Naive B cell (primary cell): ENCODE measurements at regions not wholly inside any gene's neighbourhood (a gene's known extent, or its start where the extent isn't known, plus 50 kb on each side); places are given as distances from the start of the nearest gene placed in this dataset.

ENCODE experiments used
- ATAC-seq, 2 donors: fragments of 150-1000 bp; cut with Tn5 transposase; 2 replicates each; pipeline ENCODE4 v1.10.0; 2021; ENCODE audit warnings: low read depth in 2 of 2, mild to moderate bottlenecking in 2 of 2, moderate library complexity in 2 of 2
- DNase-seq: peaks from one replicate; pipeline ENCODE4 v3.0.0; 2022
- H3K27ac Mint-ChIP-seq, 6 donors: one replicate each; pipeline ENCODE4 v1.8.0; 2020 to 2022; ENCODE audit warnings: mild to moderate bottlenecking in 6 of 6, mixed read lengths in 6 of 6, moderate library complexity in 5 of 6, inconsistent platforms in 2 of 6
- H3K27me3 Mint-ChIP-seq, 3 donors: one replicate each; pipeline ENCODE4 v1.8.0; 2021 to 2022; ENCODE audit warnings: mixed read lengths in 3 of 3, mild to moderate bottlenecking in 1 of 3
- H3K36me3 Mint-ChIP-seq, 2 donors: one replicate each; pipeline ENCODE4 v1.8.0; 2020 to 2022; ENCODE audit warnings: mixed read lengths in 2 of 2, inconsistent platforms in 1 of 2, mild to moderate bottlenecking in 1 of 2
- H3K4me1 Mint-ChIP-seq, 3 donors: one replicate each; pipeline ENCODE4 v1.8.0; 2020 to 2022; ENCODE audit warnings: mixed read lengths in 3 of 3, inconsistent platforms in 1 of 3, mild to moderate bottlenecking in 1 of 3, moderate library complexity in 1 of 3
- H3K4me3 Mint-ChIP-seq, 8 donors: one replicate each; pipeline ENCODE4 v1.8.0; 2020 to 2022; ENCODE audit warnings: mild to moderate bottlenecking in 8 of 8, mixed read lengths in 8 of 8, moderate library complexity in 8 of 8, inconsistent platforms in 2 of 8
- H3K9me3 Mint-ChIP-seq, 7 donors: one replicate each; pipeline ENCODE4 v1.8.0; 2020 to 2022; ENCODE audit warnings: mixed read lengths in 7 of 7, mild to moderate bottlenecking in 5 of 7, inconsistent platforms in 2 of 7, moderate library complexity in 1 of 7

DNA sequence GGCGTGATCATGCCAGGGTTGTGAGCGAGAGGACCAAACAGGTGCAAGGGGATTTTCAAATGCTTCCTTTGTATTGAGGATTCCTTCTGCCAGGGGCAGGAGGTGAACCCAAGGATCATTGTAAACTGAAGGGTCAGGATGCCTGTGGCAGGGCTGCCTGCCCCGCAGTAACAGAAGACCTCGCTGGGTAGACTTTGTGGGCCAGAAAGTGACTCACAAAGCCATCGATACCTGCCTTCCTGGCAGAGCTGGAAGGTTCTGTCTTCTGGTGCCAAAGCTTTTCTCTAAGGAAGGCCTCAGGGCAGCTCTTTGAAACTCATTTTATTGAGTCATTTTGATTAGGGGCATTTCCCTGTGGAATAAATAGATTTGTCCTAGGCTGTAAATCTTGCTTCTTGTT is 223.4 kb downstream of the ICE1 start:
- Mint-ChIP-seq H3K27ac (no peak overlapping the region), H3K27me3 (peaks cover 0 to 8% (median 0%) of the 10 kb centered on the region in 3 donors), H3K4me3 (no peak overlapping the region), H3K9me3 (peaks cover 0 to 8% (median 0%) of the 10 kb centered on the region in 7 donors), H3K36me3 (peaks cover 0 to 7% of the 10 kb centered on the region in 2 donors), H3K4me1 (no peaks in the 10 kb centered on the region)
- DNase-seq = no peak
- no peak for ATAC-seq

DNA sequence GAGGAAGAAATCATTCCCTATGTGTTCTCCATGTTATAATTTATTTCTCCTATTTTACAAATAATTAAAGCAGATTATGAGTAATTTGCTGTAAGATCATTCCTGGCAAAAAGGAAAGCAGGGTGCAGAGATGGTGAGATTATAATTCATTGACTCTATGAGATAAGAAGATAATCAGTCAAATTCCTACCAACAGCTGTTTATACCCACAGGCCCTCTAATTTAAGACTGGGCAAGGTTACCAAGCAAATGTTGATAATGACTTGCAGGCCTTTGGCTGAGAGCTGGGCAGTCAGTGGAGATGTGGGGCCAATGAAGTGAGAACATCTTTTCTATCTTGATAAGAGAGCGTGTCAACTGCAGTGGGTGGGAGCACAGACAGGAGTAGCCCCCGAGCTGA is 222.7 kb downstream of the ICE1 start:
- no peak for DNase-seq
- H3K27ac Mint-ChIP-seq = no peak overlapping the region
- H3K9me3 Mint-ChIP-seq = peaks cover 0 to 8% (median 0%) of the 10 kb centered on the region in 7 donors
- no peaks in the 10 kb centered on the region for H3K4me1 Mint-ChIP-seq
- no peak overlapping the region for H3K4me3 Mint-ChIP-seq
- H3K36me3 Mint-ChIP-seq = peaks cover 0 to 7% of the 10 kb centered on the region in 2 donors
- H3K27me3 Mint-ChIP-seq = peaks cover 0 to 8% (median 0%) of the 10 kb centered on the region in 3 donors
- no peak for ATAC-seq

DNA sequence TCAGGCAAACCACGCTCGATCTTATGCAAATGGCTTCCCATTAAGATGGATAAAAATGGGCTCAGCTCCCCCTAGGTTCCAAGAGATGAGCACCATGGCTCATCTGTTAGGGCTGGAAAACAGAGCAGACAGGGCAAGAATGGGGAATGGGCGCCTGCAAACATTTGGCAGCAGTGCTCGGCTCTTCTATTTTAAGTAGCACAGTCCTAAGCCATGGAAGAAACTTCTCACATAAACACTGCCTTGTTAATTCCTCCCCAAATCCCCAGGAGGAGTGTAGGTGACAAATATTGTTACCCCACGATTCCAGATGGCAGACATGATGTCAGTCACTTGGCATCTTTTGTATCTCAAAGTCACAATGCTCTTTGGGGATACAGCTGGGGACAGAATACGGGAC is 221.8 kb downstream of the ICE1 start:
- no peak overlapping the region for H3K4me3 Mint-ChIP-seq
- H3K27ac Mint-ChIP-seq = no peak overlapping the region
- ATAC-seq = no peak
- no peak for DNase-seq
- H3K9me3 Mint-ChIP-seq = peaks cover 0 to 8% (median 0%) of the 10 kb centered on the region in 7 donors
- peaks cover 0 to 8% (median 0%) of the 10 kb centered on the region in 3 donors for H3K27me3 Mint-ChIP-seq
- H3K4me1 Mint-ChIP-seq = no peaks in the 10 kb centered on the region
- H3K36me3 Mint-ChIP-seq = peaks cover 0 to 7% of the 10 kb centered on the region in 2 donors

DNA sequence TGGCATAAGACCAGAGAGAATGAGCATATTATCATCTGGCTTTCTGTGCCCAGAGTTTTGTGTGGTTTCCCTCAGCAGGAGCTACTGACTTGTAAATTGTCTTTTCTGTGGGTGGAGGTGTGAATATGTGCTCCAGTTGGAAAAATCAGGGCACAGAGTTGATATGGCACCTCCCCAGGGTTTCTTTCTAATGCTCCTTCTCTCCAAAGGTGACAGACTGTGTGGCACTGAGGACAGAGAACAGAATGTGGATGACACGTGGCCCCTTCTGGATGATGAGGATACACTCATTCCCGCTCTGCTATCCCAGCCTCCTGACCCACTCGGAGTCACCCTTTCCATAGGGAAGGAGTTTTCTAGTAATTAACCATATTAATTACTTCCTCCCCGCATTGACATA is 221.0 kb downstream of the ICE1 start:
- H3K36me3 Mint-ChIP-seq = peaks cover 0 to under 1% of the 10 kb centered on the region in 2 donors
- no peak overlapping the region for H3K4me3 Mint-ChIP-seq
- no peak for ATAC-seq
- no peak for DNase-seq
- peaks cover 0 to 8% (median 0%) of the 10 kb centered on the region in 3 donors for H3K27me3 Mint-ChIP-seq
- no peaks in the 10 kb centered on the region for H3K4me1 Mint-ChIP-seq
- peaks cover 0 to 5% (median 0%) of the 10 kb centered on the region in 7 donors for H3K9me3 Mint-ChIP-seq
- no peak overlapping the region for H3K27ac Mint-ChIP-seq

DNA sequence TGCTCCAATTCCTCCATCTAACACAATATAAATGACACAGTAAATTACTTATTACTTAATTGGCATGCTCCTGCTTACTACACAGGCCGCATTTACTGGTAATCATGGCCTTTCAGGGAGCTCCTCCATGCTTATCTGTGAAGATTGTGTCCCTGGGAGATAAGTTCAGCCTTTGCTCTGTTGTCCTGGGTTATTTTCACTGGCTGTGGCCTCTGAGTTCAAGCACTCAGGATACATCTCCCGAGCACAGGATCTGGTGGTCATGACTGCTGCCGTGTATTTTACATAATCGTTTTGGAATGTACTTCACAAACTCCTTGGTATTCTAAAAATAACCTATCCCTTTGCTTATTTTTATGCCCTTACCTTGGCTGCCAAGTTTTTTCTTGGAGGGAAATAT is 215.7 kb downstream of the ICE1 start:
- H3K4me3 Mint-ChIP-seq = no peak overlapping the region
- no peaks in the 10 kb centered on the region for H3K36me3 Mint-ChIP-seq
- no peak overlapping the region for H3K27ac Mint-ChIP-seq
- H3K27me3 Mint-ChIP-seq = peaks cover 0 to 16% (median 3%) of the 10 kb centered on the region in 3 donors
- no peak for ATAC-seq
- no peak for DNase-seq
- H3K9me3 Mint-ChIP-seq = peaks cover 0 to 4% (median 0%) of the 10 kb centered on the region in 7 donors
- no peaks in the 10 kb centered on the region for H3K4me1 Mint-ChIP-seq

- peaks cover 0 to 16% (median 3%) of the 10 kb centered on the region in 3 donors for H3K27me3 Mint-ChIP-seq
Measured at GRCh38 chr5:5637173-5637572, 214.7 kb downstream of the ICE1 start.

GRCh38 chr5:5634817-5635216 is 212.3 kb downstream of the ICE1 start:
- peaks cover 0 to 12% (median 0%) of the 10 kb centered on the region in 7 donors for H3K9me3 Mint-ChIP-seq
- peaks cover 0 to 4% of the 10 kb centered on the region in 2 donors for H3K36me3 Mint-ChIP-seq

More at GRCh38 chr5:5637173-5637572, 214.7 kb downstream of the ICE1 start:
- DNase-seq = no peak
- no peak for ATAC-seq
- Mint-ChIP-seq H3K4me3 (no peak overlapping the region), H3K36me3 (peaks cover 0 to 4% of the 10 kb centered on the region in 2 donors), H3K27ac (no peak overlapping the region), H3K4me1 (no peaks in the 10 kb centered on the region), H3K9me3 (peaks cover 0 to 10% (median 2%) of the 10 kb centered on the region in 7 donors)

DNA sequence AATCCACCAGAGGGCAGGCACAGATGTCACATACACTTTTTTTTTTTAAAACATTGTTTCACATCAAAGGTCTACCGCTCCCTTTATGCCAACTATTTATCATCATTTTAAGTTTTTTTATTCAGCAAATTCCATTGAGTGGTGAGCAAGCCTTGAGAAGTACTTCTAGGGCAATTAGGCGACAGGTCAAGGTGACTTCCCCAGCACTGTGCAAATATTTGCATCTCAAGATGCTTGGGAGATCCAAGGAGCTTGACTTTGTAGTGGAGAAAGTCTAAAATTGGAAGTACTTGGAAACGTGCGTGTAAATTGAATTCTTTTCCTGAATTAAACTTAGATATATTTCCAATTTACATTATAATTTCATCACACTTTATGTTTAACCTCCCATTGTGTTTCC is 211.1 kb downstream of the ICE1 start:
- Mint-ChIP-seq H3K4me1 (no peaks in the 10 kb centered on the region), H3K36me3 (peaks cover 0 to 4% of the 10 kb centered on the region in 2 donors), H3K4me3 (no peak overlapping the region), H3K9me3 (peaks cover 0 to 12% (median 2%) of the 10 kb centered on the region in 7 donors), H3K27ac (no peak overlapping the region), H3K27me3 (peaks cover 0 to 7% (median 3%) of the 10 kb centered on the region in 3 donors)
- DNase-seq (no peak), ATAC-seq (no peak)

More at GRCh38 chr5:5634817-5635216, 212.3 kb downstream of the ICE1 start:
- H3K27me3 Mint-ChIP-seq = peaks cover 0 to 7% (median 3%) of the 10 kb centered on the region in 3 donors
- H3K27ac Mint-ChIP-seq = peak overlapping the region in 1 of 6 donors; percentile 8
- H3K4me3 Mint-ChIP-seq = no peak overlapping the region
- H3K4me1 Mint-ChIP-seq = no peaks in the 10 kb centered on the region
- ATAC-seq (no peak), DNase-seq (no peak)

- Mint-ChIP-seq H3K9me3 (peaks cover 0 to 12% (median 2%) of the 10 kb centered on the region in 7 donors), H3K27me3 (peaks cover 0 to 4% (median under 1%) of the 10 kb centered on the region in 3 donors), H3K27ac (no peak overlapping the region), H3K4me3 (no peak overlapping the region), H3K4me1 (no peaks in the 10 kb centered on the region), H3K36me3 (peaks cover 0 to 4% of the 10 kb centered on the region in 2 donors)
- DNase-seq = no peak
- ATAC-seq = no peak
Measured at GRCh38 chr5:5632678-5633077, 210.2 kb downstream of the ICE1 start.

GRCh38 chr5:5629607-5629978 is 207.1 kb downstream of the ICE1 start:
- Mint-ChIP-seq H3K4me3 (no peak overlapping the region), H3K36me3 (peaks cover 4% of the 10 kb centered on the region in 2 donors), H3K27ac (no peak overlapping the region), H3K4me1 (no peaks in the 10 kb centered on the region), H3K27me3 (peaks cover 0 to 9% (median 0%) of the 10 kb centered on the region in 3 donors), H3K9me3 (peaks cover 4 to 37% (median 16%) of the 10 kb centered on the region in 7 donors)
- ATAC-seq (no peak), DNase-seq (no peak)

DNA sequence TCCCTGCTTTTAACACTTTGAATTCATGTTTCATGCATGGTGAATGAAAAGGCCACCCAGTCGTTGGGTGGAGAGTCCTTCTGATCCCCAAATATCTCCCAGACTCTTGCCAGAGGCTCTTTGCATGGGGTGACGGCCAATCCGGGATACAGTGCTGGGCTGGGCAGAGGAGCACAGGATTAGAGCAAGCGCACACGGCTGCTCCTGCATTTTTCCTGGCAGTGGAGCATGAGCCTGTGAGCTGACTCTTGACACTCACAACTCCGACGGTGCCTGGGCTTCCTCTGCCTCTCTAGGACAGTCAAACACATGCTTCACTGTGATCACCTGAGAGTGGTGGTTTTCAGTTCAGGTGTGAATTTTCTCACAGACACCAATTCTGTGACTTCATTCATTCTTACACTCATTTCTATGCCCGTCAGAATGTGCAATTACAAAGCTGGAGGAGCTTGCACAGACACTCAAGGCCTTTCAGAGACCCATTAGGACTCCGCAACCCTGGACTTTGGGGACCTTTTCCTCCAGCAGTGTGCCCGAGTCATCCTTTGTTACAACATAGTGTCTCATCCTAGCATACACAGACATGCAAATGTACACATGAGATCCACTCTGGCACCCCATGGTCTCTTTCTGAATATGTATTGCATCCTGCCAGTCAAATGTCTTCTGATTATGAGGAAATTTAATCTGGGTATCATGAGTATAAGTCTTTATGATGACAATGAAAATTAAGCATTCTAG is 206.6 kb downstream of the ICE1 start:
- Mint-ChIP-seq H3K4me1 (no peaks in the 10 kb centered on the region), H3K27me3 (peaks cover 0 to 9% (median 0%) of the 10 kb centered on the region in 3 donors), H3K4me3 (no peak overlapping the region), H3K36me3 (peaks cover 4 to 9% of the 10 kb centered on the region in 2 donors), H3K27ac (peak overlapping the region in 1 of 6 donors; percentile 63), H3K9me3 (peaks cover 9 to 42% (median 21%) of the 10 kb centered on the region in 7 donors)
- DNase-seq (no peak), ATAC-seq (no peak)

GRCh38 chr5:5626412-5626811 is 203.9 kb downstream of the ICE1 start:
- Mint-ChIP-seq H3K27ac (no peak overlapping the region), H3K9me3 (peaks cover 19 to 59% (median 35%) of the 10 kb centered on the region in 7 donors), H3K27me3 (peaks cover 0 to 9% (median 0%) of the 10 kb centered on the region in 3 donors), H3K4me1 (no peaks in the 10 kb centered on the region), H3K4me3 (no peak overlapping the region), H3K36me3 (peaks cover 0 to 25% of the 10 kb centered on the region in 2 donors)
- ATAC-seq (no peak), DNase-seq (no peak)

DNA sequence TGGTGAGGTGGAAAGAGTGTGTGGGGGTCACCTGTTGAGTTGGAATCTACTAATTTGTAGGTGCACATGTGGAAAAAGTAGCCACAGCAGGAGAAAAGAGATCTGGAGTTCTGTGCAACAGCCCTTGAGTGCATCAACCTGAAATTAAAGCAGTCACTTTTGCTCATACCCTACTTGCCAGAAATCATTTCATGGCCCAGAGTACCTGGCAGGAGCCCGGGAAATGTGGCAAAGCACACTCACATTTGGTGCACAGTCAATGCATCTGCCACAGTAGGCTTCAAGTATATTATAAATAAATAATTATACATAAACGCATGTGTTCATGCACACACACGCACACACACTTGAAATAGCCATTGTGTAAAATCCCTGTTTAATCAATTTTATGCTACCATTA is 203.0 kb downstream of the ICE1 start:
- H3K4me1 Mint-ChIP-seq = no peaks in the 10 kb centered on the region
- no peak for ATAC-seq
- H3K27me3 Mint-ChIP-seq = peaks cover 0 to 9% (median 0%) of the 10 kb centered on the region in 3 donors
- H3K36me3 Mint-ChIP-seq = peaks cover 0 to 25% of the 10 kb centered on the region in 2 donors
- DNase-seq = no peak
- no peak overlapping the region for H3K27ac Mint-ChIP-seq
- no peak overlapping the region for H3K4me3 Mint-ChIP-seq
- peaks cover 19 to 64% (median 37%) of the 10 kb centered on the region in 7 donors for H3K9me3 Mint-ChIP-seq

DNA sequence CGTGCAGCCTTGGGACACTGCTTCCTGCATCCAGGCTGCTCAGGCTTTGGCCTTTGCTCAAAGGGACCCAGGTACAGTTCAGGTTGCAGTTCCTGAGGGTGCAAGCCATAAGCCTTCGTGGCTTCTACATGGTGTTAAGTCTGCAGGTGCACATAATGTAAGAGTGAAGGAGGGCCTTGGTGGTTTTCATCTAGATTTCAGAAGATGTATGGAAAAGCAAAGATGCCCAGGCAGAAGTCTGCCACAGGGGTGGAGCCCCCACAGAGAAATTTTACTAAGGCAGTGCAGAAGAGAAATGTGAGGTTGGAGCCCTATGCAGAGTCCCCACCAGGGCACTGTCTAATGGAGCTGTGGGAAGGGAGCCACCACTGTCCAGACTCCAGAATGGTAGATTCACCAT is 200.9 kb downstream of the ICE1 start:
- Mint-ChIP-seq H3K27ac (no peak overlapping the region), H3K36me3 (peaks cover 0 to 25% of the 10 kb centered on the region in 2 donors), H3K4me3 (no peak overlapping the region), H3K4me1 (no peaks in the 10 kb centered on the region), H3K9me3 (peaks cover 19 to 72% (median 34%) of the 10 kb centered on the region in 7 donors), H3K27me3 (peaks cover 0 to 9% (median 0%) of the 10 kb centered on the region in 3 donors)
- no peak for DNase-seq
- ATAC-seq = no peak
